ENCODE measurements at regions not wholly inside any gene's neighbourhood (a gene's known extent, or its start where the extent isn't known, plus 50 kb on each side); places are given as distances from the start of the nearest gene placed in this dataset.
"Not testable (repeated sequence)": the region's sequence is repeated elsewhere in the genome, so short reads cannot be mapped to it uniquely, and the experiment has no call there.

DNA sequence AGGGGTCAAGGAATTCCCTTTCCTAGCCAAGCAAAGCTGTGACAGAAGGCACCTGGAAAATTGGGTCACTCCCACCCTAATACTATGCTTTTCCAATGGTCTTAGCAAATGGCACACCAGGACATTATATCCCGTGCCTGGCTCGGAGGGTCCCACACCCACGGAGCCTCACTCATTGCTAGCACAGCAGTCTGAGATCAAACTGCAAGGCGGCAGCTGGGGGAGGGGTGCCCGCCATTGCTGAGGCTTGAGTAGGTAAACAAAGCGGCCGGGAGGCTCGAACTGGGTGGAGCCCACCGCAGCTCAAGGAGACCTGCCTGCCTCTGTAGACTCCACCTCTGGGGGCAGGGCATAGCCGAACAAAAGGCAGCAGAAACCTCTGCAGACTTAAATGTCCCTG, 429.9 kb downstream of the NPIPA8 start:
- H3K9me3 Mint-ChIP-seq; DNase-seq (ENCODE audit: low spot score in 2 of 2); H3K4me3 Mint-ChIP-seq; ATAC-seq (replicated peaks; ENCODE audit: extremely low read depth, poor library complexity, severe bottlenecking); H3K36me3 Mint-ChIP-seq (ENCODE audit: insufficient read depth); H3K27ac Mint-ChIP-seq (ENCODE audit: low read depth); H3K4me1 Mint-ChIP-seq: not testable (repeated sequence)
- peaks cover 45% of the 10 kb centered on the region for H3K27me3 Mint-ChIP-seq

DNA sequence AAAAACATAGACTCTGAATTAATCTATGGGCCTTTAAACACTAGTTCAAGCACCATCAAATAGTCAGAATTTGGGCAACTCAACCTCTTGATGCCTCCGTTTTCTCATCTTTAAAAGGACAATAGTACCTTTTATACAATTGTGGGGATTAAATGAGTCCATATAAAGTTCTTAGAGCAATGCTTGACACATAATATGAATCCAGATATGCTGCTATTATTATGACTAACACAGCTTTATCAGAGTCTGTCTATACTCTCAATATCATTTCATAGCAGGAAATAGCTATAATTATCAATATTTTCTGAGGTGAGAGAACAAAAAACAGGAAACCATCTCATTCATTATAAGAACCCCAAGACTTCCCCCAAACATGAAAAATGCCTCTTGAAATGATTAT, 430.5 kb upstream of the XYLT1 start:
- no peak overlapping the region for H3K27ac Mint-ChIP-seq (ENCODE audit: low read depth)
- peaks cover 21% of the 10 kb centered on the region for H3K27me3 Mint-ChIP-seq
- H3K4me1 Mint-ChIP-seq, result no peaks in the 10 kb centered on the region
- H3K9me3 Mint-ChIP-seq, result peaks cover 6% of the 10 kb centered on the region
- H3K4me3 Mint-ChIP-seq, result no peak overlapping the region
- no peak for ATAC-seq (replicated peaks; ENCODE audit: extremely low read depth, poor library complexity, severe bottlenecking)
- H3K36me3 Mint-ChIP-seq (ENCODE audit: insufficient read depth), result no peaks in the 10 kb centered on the region
- DNase-seq (ENCODE audit: low spot score in 2 of 2), result no peak

DNA sequence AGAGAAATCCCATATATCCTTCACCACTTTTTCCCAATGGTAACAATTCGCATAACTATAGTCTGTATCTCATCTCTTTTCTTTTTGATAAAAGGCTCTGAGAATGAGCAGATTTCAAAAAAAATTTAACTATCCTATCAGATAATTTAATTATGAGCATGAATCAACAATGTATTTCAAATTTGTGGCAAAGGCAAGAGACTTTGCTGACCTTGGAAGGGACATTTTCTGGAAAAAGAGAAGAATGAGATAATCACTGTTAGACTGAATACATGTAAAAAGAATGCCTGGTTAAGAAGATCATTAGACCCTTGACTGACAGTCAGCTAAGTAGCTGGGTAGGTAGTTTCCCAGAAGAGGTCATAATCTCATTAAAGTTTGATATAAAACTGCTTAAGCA, 428.4 kb upstream of the XYLT1 start:
- Mint-ChIP-seq H3K4me3 (no peak overlapping the region), H3K27me3 (peaks cover 21% of the 10 kb centered on the region), H3K4me1 (no peaks in the 10 kb centered on the region), H3K9me3 (no peaks in the 10 kb centered on the region), H3K36me3 (ENCODE audit: insufficient read depth) (no peaks in the 10 kb centered on the region), H3K27ac (ENCODE audit: low read depth) (no peak overlapping the region)
- ATAC-seq (replicated peaks; ENCODE audit: extremely low read depth, poor library complexity, severe bottlenecking) (no peak), DNase-seq (ENCODE audit: low spot score in 2 of 2) (no peak)

DNA sequence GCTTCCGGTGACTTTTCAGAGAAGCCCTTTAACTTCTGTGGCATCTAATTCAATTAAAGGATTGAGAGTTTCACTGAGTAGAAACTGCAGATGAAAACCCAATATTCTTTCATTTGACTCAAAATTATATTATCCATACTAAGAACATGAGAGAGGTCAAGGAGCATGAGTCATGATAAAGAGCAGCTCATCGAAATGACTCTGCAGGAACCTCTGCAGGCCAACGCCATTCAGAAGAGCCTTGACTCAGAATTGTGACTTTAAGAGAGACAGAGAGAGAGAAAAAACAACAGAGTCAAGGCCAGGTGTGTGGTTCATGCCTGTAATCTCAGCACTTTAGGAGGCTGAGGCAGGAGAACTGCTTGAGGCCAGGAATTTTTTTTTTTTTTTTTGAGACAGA, 417.2 kb upstream of the XYLT1 start:
- ATAC-seq (replicated peaks; ENCODE audit: extremely low read depth, poor library complexity, severe bottlenecking) (no peak), DNase-seq (ENCODE audit: low spot score in 2 of 2) (no peak)
- Mint-ChIP-seq H3K4me1 (no peaks in the 10 kb centered on the region), H3K9me3 (no peaks in the 10 kb centered on the region), H3K27ac (ENCODE audit: low read depth) (no peak overlapping the region), H3K4me3 (no peak overlapping the region), H3K36me3 (ENCODE audit: insufficient read depth) (peaks cover 1% of the 10 kb centered on the region), H3K27me3 (peaks cover 38% of the 10 kb centered on the region)

DNA sequence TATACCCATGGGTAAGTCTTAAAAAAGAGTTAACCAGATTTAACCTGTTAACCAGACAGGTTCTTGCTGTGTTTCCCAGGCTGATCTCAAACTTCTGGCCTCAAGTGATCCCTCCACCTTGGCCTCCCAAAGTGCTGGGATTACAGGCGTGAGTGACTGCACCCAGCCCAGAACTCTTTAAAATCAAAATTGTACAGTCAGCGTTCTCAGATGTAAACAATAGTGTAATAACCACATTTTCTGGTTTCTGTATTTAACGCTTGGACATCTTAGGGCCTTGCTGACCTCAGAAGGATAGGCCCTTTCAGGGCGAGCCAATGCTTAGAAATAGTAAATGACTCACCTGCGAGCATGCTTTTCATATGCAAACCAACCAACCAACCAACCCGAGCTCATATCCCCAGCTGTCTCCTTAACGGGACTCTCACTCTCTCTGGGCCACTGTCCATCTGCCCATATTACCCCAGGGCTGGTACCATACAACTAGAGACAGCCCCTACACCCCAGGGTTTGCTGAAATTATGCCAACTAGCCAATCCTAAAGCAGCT, 415.0 kb upstream of the XYLT1 start:
- Mint-ChIP-seq H3K27ac (ENCODE audit: low read depth) (no peak overlapping the region), H3K4me1 (no peaks in the 10 kb centered on the region), H3K27me3 (peaks cover 36% of the 10 kb centered on the region), H3K36me3 (ENCODE audit: insufficient read depth) (peaks cover 1% of the 10 kb centered on the region), H3K4me3 (no peak overlapping the region), H3K9me3 (no peaks in the 10 kb centered on the region)
- DNase-seq (ENCODE audit: low spot score in 2 of 2), result no peak
- no peak for ATAC-seq (replicated peaks; ENCODE audit: extremely low read depth, poor library complexity, severe bottlenecking)

DNA sequence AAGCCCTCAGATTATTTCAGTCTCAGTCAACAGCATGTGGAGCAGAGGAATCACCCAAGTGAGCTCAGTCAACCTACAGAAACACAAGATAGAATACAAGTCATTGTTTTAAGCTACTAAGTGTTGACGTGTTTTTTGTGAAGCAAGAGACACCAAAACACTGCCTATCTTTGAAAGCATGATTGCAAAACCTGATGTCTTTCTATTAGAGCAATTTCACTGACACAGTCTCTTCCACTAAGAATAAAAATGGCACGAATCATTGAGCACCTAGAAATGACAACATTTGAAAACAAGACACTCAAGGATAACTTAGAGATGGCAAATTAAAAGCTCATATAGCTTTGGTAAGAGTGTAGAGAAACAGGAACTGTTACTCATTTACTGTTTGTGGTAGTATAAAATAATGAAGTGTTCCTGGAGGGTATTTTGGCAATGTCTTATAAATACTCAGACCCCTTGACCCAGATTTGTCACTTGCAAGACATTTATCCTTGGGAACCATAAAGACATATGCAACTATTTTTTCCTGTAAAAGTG, 407.1 kb upstream of the XYLT1 start:
- H3K9me3 Mint-ChIP-seq, result no peaks in the 10 kb centered on the region
- no peak overlapping the region for H3K27ac Mint-ChIP-seq (ENCODE audit: low read depth)
- no peaks in the 10 kb centered on the region for H3K4me1 Mint-ChIP-seq
- peaks cover 2% of the 10 kb centered on the region for H3K36me3 Mint-ChIP-seq (ENCODE audit: insufficient read depth)
- ATAC-seq (replicated peaks; ENCODE audit: extremely low read depth, poor library complexity, severe bottlenecking) (no peak), DNase-seq (ENCODE audit: low spot score in 2 of 2) (no peak)
- no peak overlapping the region for H3K4me3 Mint-ChIP-seq
- H3K27me3 Mint-ChIP-seq, result peaks cover 29% of the 10 kb centered on the region

DNA sequence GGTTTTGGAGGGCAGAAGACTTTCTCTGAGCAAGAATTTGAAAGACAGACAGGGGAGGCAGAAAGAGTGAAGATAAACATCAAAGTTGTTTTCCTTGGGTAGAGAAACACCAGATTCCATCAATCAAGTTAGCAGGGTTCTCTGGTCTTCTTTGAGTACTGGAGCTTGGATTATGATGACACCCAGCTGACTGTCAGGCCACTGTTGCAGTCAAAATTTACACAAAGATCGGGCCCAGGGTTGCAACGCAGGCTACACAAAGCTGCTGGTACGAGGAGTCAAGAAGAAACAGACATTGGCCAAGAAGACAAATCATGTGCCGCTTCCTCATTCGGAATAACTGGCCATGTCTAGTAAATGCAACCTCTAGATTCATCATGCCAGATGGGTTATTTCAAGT, 396.2 kb upstream of the XYLT1 start:
- H3K27ac Mint-ChIP-seq (ENCODE audit: low read depth), result no peak overlapping the region
- DNase-seq (ENCODE audit: low spot score in 2 of 2) (no peak), ATAC-seq (replicated peaks; ENCODE audit: extremely low read depth, poor library complexity, severe bottlenecking) (no peak)
- H3K4me1 Mint-ChIP-seq, result no peaks in the 10 kb centered on the region
- H3K9me3 Mint-ChIP-seq, result no peaks in the 10 kb centered on the region
- no peaks in the 10 kb centered on the region for H3K36me3 Mint-ChIP-seq (ENCODE audit: insufficient read depth)
- H3K27me3 Mint-ChIP-seq, result peaks cover 10% of the 10 kb centered on the region
- H3K4me3 Mint-ChIP-seq, result no peak overlapping the region

DNA sequence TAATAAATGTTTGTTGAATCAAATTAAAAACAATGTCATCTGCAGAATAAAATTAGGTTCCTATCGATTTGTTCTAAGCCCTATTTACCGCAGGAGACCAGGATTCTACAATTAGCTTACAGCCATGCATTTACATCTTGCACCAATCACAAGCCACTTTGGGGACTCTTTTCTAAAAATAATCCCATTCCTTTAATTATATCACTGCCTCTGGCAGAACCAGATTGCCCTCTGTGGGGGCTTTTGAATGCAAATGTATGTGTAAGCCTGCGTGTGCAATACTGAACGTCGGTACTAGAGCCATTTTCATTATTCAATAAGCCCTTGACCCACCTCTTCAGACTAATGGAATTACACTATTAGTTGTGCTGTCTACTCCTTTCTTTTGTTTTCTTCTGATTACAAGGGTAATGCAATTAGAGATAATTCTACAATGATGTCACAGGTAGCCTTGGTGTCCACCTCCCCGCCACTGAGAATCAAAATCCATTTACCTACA, 391.3 kb upstream of the XYLT1 start:
- peaks cover 14% of the 10 kb centered on the region for H3K27me3 Mint-ChIP-seq

DNA sequence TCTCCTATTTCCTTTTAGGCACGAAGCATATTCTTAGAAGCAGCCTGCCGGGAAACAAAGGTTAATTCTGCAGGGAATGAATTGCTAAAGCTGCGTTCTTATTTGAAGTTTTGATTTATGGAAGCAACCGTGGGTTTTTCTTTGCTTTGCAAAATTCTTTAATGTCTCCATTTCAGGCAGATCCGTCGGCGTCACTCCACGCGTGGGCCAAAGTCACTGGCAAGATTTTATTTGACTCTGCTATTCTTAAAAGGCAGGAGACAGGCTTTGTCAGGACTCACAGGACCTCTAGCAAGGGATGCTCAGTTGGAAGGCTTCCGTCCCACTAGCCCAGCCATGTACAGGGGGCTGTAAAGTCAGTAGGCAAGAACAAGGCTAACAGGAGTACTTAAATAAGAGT, 387.3 kb upstream of the XYLT1 start:
- H3K4me3 Mint-ChIP-seq, result no peak overlapping the region
- DNase-seq (ENCODE audit: low spot score in 2 of 2) (no peak), ATAC-seq (replicated peaks; ENCODE audit: extremely low read depth, poor library complexity, severe bottlenecking) (no peak)
- no peaks in the 10 kb centered on the region for H3K4me1 Mint-ChIP-seq
- H3K27ac Mint-ChIP-seq (ENCODE audit: low read depth), result no peak overlapping the region
- H3K27me3 Mint-ChIP-seq, result peaks cover 15% of the 10 kb centered on the region
- H3K9me3 Mint-ChIP-seq, result peaks cover 11% of the 10 kb centered on the region
- no peaks in the 10 kb centered on the region for H3K36me3 Mint-ChIP-seq (ENCODE audit: insufficient read depth)

More for the DNA sequence above, 391.3 kb upstream of the XYLT1 start:
- H3K4me1 Mint-ChIP-seq, result no peaks in the 10 kb centered on the region
- no peaks in the 10 kb centered on the region for H3K36me3 Mint-ChIP-seq (ENCODE audit: insufficient read depth)
- no peak for DNase-seq (ENCODE audit: low spot score in 2 of 2)
- H3K4me3 Mint-ChIP-seq, result no peak overlapping the region
- peaks cover 3% of the 10 kb centered on the region for H3K9me3 Mint-ChIP-seq
- H3K27ac Mint-ChIP-seq (ENCODE audit: low read depth), result no peak overlapping the region
- no peak for ATAC-seq (replicated peaks; ENCODE audit: extremely low read depth, poor library complexity, severe bottlenecking)

DNA sequence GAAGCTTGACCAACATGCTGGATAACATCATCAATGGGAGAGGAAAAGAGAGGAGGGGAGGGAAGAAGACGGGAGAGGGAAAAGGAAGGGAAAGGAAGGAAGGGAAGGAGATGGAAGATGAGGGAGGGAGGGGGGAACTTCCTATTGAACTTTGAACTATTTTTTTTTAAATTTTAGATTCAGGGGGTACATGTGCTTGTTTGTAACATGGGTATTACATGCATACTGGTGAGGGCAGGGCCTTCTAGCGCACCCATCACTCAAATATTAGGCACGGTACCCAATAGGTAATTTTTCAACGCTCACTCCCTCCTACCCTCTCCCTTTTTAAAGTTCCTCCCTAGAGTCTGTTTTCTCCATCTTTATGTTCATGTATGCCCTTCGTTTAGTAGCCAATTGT, 383.2 kb upstream of the XYLT1 start:
- Mint-ChIP-seq H3K4me1 (no peaks in the 10 kb centered on the region), H3K4me3 (no peak overlapping the region), H3K36me3 (ENCODE audit: insufficient read depth) (no peaks in the 10 kb centered on the region), H3K27me3 (peaks cover 19% of the 10 kb centered on the region), H3K27ac (ENCODE audit: low read depth) (no peak overlapping the region), H3K9me3 (peaks cover 16% of the 10 kb centered on the region)
- ATAC-seq (replicated peaks; ENCODE audit: extremely low read depth, poor library complexity, severe bottlenecking), result no peak
- no peak for DNase-seq (ENCODE audit: low spot score in 2 of 2)

DNA sequence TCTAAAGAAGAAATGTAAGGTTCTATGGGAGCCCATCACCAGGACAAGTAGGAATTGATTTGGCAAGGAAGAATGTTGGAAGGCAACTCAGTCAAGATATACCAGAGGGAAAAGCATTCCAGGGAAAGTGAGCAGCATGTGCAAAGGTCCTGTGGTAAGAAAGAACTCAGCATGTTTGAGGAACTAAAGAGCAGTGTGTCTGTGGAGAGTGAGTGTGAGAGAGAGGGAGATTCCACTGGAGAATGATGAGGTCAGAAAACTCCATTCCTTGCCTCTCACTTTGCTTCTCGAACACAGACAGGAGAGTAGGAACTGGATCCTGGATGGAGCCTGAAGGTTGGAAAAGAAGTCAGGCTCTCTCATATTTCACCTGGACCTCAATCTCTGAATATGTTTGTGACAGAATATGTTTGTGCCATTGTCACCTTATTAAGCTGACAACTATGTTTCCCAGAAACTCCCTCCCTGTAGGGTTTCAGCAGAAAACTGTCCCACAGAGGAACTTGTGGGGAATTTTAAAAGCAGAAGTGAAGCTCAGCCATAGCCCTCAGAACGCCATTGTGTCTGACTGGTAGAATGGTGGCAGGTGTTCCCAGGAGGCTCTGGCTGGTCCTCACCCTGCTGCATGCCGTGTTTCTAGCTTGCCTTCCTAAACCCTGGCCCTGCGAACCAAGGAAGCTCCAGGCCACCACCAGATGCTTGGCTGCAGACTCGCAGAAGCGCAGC, 382.4 kb upstream of the XYLT1 start:
- ATAC-seq (replicated peaks; ENCODE audit: extremely low read depth, poor library complexity, severe bottlenecking), result no peak
- Mint-ChIP-seq H3K27ac (ENCODE audit: low read depth) (no peak overlapping the region), H3K36me3 (ENCODE audit: insufficient read depth) (no peaks in the 10 kb centered on the region), H3K4me1 (no peaks in the 10 kb centered on the region), H3K27me3 (peaks cover 27% of the 10 kb centered on the region), H3K4me3 (no peak overlapping the region), H3K9me3 (peaks cover 16% of the 10 kb centered on the region)
- DNase-seq (ENCODE audit: low spot score in 2 of 2), result no peak

DNA sequence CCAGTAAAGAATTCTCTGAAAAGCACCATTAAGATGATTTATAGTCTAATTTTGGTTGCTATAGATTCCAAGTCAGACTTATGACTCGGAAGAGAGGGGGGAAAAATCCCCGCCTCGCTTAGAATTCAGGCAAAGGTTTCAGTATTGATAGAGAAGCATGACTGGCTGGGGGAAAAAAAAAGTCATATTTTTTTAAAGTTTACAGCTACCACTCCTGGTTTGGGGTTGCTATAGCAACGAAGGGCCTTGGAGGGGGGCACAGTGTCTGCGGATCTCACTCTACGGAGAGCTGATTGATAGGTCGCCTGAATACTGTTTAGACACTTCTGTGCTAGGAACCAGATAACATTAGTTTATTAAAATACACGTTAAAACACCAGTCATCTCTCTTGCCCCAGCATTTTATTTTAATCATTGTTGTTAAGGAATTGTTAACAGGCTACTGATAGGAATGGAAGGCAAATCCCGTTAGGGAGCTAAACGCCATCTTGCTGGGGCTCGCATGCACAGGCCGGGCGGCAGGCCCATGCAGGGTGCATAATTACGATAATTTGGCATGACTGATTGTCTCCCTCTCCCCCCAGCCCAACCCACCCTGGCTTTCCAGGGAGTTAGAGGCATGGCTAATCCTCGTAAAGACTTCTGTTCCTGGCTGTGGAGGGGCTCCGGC, 380.0 kb upstream of the XYLT1 start:
- Mint-ChIP-seq H3K27ac (ENCODE audit: low read depth) (no peak overlapping the region), H3K27me3 (peaks cover 16% of the 10 kb centered on the region), H3K4me1 (no peaks in the 10 kb centered on the region), H3K36me3 (ENCODE audit: insufficient read depth) (no peaks in the 10 kb centered on the region), H3K4me3 (no peak overlapping the region), H3K9me3 (peaks cover 10% of the 10 kb centered on the region)
- DNase-seq (ENCODE audit: low spot score in 2 of 2) (no peak), ATAC-seq (replicated peaks; ENCODE audit: extremely low read depth, poor library complexity, severe bottlenecking) (no peak)

Measured in central memory CD8-positive, alpha-beta T cell (primary cell).